CD14-positive monocyte (primary cell): ENCODE measurements at regions not wholly inside any gene's neighbourhood (a gene's known extent, or its start where the extent isn't known, plus 50 kb on each side); places are given as distances from the start of the nearest gene placed in this dataset.

Experiments
- DNase-seq, 3 donors: peaks; one replicate each; pipeline ENCODE4 v3.0.0-alpha.2; 2011 to 2022
- H2AFZ ChIP-seq: 2 replicates; pipeline ENCODE4 v1.6.0; 2012; ENCODE audit warnings: mild to moderate bottlenecking, low read depth, low read length, inconsistent platforms; ENCODE audit not compliant: insufficient read depth, poor library complexity, severe bottlenecking
- H3K27ac ChIP-seq, 2 donors: 1 replicate in 1 of 2; 2 replicates in 1 of 2; pipeline ENCODE4 v1.5.1; 2012 to 2013; ENCODE audit warnings: low read length in 2 of 2, control low read depth in 1 of 2, inconsistent platforms in 1 of 2, low read depth in 1 of 2, mild to moderate bottlenecking in 1 of 2
- H3K27me3 ChIP-seq, 2 donors: one replicate each; pipeline versions ENCODE4 v1.6.0 to v1.6.1; 2011 to 2013; ENCODE audit warnings: low read length in 2 of 2; ENCODE audit not compliant: control insufficient read depth in 2 of 2, insufficient read depth in 2 of 2
- H3K36me3 ChIP-seq, 2 donors: replicated peaks in 1 of 2; 1 replicate in 1 of 2; 2 replicates in 1 of 2; pipeline versions ENCODE4 v1.5.1 to v1.6.1; 2012 to 2013; ENCODE audit warnings: low read length in 2 of 2, control low read depth in 1 of 2, inconsistent platforms in 1 of 2, mild to moderate bottlenecking in 1 of 2; ENCODE audit not compliant: insufficient read depth in 2 of 2, control insufficient read depth in 1 of 2
- H3K4me1 ChIP-seq, 2 donors: 1 replicate in 1 of 2; 2 replicates in 1 of 2; pipeline versions ENCODE4 v1.5.1 to v1.6.1; 2012 to 2013; ENCODE audit warnings: low read length in 2 of 2, control low read depth in 1 of 2, inconsistent platforms in 1 of 2, mild to moderate bottlenecking in 1 of 2, moderate library complexity in 1 of 2; ENCODE audit not compliant: insufficient read depth in 2 of 2, control insufficient read depth in 1 of 2
- H3K4me2 ChIP-seq: replicated peaks from 2 replicates; pipeline ENCODE3; 2012; ENCODE audit warnings: low read length, moderate library complexity, mild to moderate bottlenecking; ENCODE audit not compliant: poor library complexity, severe bottlenecking; ENCODE audit errors: extremely low read depth
- H3K4me3 ChIP-seq, 3 experiments: fragments of 200-600 bp in 1 of 3; sonication (generic) in 1 of 3; replicated peaks in 1 of 3; 1 replicate in 2 of 3; 2 replicates in 1 of 3; pipeline ENCODE4 v1.5.1; 2011 to 2013; ENCODE audit warnings: low read length in 3 of 3, mild to moderate bottlenecking in 3 of 3, control low read depth in 2 of 3, low read depth in 2 of 3, inconsistent platforms in 1 of 3, moderate library complexity in 1 of 3
- H3K79me2 ChIP-seq: 2 replicates; pipeline ENCODE4 v1.6.0; 2012; ENCODE audit warnings: mild to moderate bottlenecking, control low read depth, inconsistent platforms, low read length, moderate library complexity; ENCODE audit not compliant: insufficient read depth
- H3K9ac ChIP-seq: 2 replicates; pipeline ENCODE4 v1.6.0; 2017; ENCODE audit warnings: low read length, mild to moderate bottlenecking; ENCODE audit not compliant: insufficient read depth, poor library complexity, severe bottlenecking
- H3K9me3 ChIP-seq, 2 donors: replicated peaks in 1 of 2; 1 replicate in 1 of 2; 2 replicates in 1 of 2; pipeline versions ENCODE4 v1.5.1 to v1.6.1; 2012 to 2013; ENCODE audit warnings: low read length in 2 of 2, control low read depth in 1 of 2; ENCODE audit not compliant: control insufficient read depth in 1 of 2, insufficient read depth in 1 of 2
- H4K20me1 ChIP-seq: 2 replicates; pipeline ENCODE4 v1.6.0; 2012; ENCODE audit warnings: mild to moderate bottlenecking, low read length, control low read depth, moderate library complexity; ENCODE audit not compliant: insufficient read depth
- H3K27ac Mint-ChIP-seq, 7 donors: one replicate each; pipeline ENCODE4 v1.8.0; 2020; ENCODE audit warnings: mild to moderate bottlenecking in 7 of 7, mixed read lengths in 7 of 7, moderate library complexity in 6 of 7, inconsistent platforms in 2 of 7
- H3K27me3 Mint-ChIP-seq, 3 donors: one replicate each; pipeline ENCODE4 v1.8.0; 2021 to 2022; ENCODE audit warnings: low read depth in 3 of 3, mild to moderate bottlenecking in 3 of 3, mixed read lengths in 3 of 3, moderate library complexity in 3 of 3, inconsistent platforms in 1 of 3
- H3K36me3 Mint-ChIP-seq, 2 donors: one replicate each; pipeline ENCODE4 v1.8.0; 2020; ENCODE audit warnings: mixed read lengths in 2 of 2, inconsistent platforms in 1 of 2, mild to moderate bottlenecking in 1 of 2
- H3K4me1 Mint-ChIP-seq: one replicate; pipeline ENCODE4 v1.8.0; 2020; ENCODE audit warnings: mild to moderate bottlenecking, mixed read lengths
- H3K4me3 Mint-ChIP-seq, 2 donors: one replicate each; pipeline ENCODE4 v1.8.0; 2020; ENCODE audit warnings: mild to moderate bottlenecking in 2 of 2, mixed read lengths in 2 of 2, moderate library complexity in 1 of 2
- H3K9me3 Mint-ChIP-seq, 7 donors: one replicate each; pipeline ENCODE4 v1.8.0; 2020 to 2022; ENCODE audit warnings: mixed read lengths in 7 of 7, mild to moderate bottlenecking in 6 of 7, moderate library complexity in 6 of 7, inconsistent platforms in 2 of 7
- CTCF ChIP-seq: fragments of 200-600 bp; IDR thresholded peaks from one replicate; pipeline ENCODE4 v1.8.0; 2022; ENCODE audit warnings: antibody characterized with exemption, mild to moderate bottlenecking
- WGBS: methylation state at CpG from one replicate; pipeline ENCODE4 v1.1.5; 2013; ENCODE audit warnings: missing lambda C conversion rate; ENCODE audit not compliant: insufficient coverage; 5-methylcytosine and 5-hydroxymethylcytosine counted together
- intact Hi-C, 2 donors: fragments of 100-400 bp; cut with micrococcal nuclease; formaldehyde crosslinking; loops; one replicate each; pipeline versions ENCODE4 v1.15.0 to v1.15.1; 2023

GRCh38 chr1:8159470-8160024 lies 133.4 kb upstream of the ERRFI1 start:
- Histone ChIP-seq H3K4me3 (no peak overlapping the region), H3K27me3 (peaks cover 0 to 4% of the 10 kb centered on the region in 2 donors), H3K4me2 (no peak overlapping the region), H4K20me1 (no peaks in the 10 kb centered on the region), H3K9me3 (no peaks in the 10 kb centered on the region), H2AFZ (no peak overlapping the region), H3K9ac (no peak overlapping the region), H3K4me1 (peaks cover 7 to 8% of the 10 kb centered on the region in 2 donors), H3K27ac (no peak overlapping the region), H3K79me2 (no peaks in the 10 kb centered on the region), H3K36me3 (no peaks in the 10 kb centered on the region)
- Mint-ChIP-seq H3K9me3 (peaks cover 0 to 9% (median 0%) of the 10 kb centered on the region in 7 donors), H3K4me3 (no peak overlapping the region), H3K36me3 (no peaks in the 10 kb centered on the region), H3K4me1 (peaks cover 14% of the 10 kb centered on the region), H3K27ac (peak overlapping the region in 1 of 7 donors; percentile 2), H3K27me3 (peaks cover 3 to 25% (median 20%) of the 10 kb centered on the region in 3 donors)
- intact Hi-C loops, result no loop called here
- no peak for TF ChIP-seq CTCF
- no peak for DNase-seq
- 86% methylated on average over 4 of the region's 8 CpGs for WGBS

DNA sequence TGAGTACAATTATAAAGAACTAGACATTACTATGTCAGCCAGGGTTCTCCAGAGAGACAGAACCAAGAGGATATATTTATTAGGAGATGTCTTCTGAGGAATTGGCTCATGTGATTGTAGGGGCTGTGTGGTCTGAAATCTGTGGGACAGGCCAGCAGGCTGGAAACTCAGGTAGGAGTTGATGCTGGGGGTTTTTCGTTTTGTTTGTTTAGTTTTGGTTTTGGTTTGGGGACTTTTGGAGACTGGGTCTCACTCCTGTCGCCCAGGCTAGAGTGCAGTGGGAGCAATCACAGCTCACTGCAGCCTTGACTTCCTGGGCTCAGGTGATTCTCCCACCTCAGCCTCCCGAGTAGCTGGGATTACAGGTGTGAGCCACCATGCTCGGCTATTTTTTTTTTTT lies 132.9 kb upstream of the ERRFI1 start:
- Mint-ChIP-seq H3K9me3 (peaks cover 0 to 12% (median 0%) of the 10 kb centered on the region in 7 donors), H3K27me3 (peaks cover 3 to 29% (median 26%) of the 10 kb centered on the region in 3 donors), H3K4me1 (peaks cover 14% of the 10 kb centered on the region), H3K36me3 (no peaks in the 10 kb centered on the region), H3K4me3 (no peak overlapping the region), H3K27ac (peak overlapping the region in 2 of 7 donors; percentile 2 to 10)
- Histone ChIP-seq H3K27me3 (peaks cover 0 to 8% of the 10 kb centered on the region in 2 donors), H4K20me1 (no peaks in the 10 kb centered on the region), H3K4me3 (no peak overlapping the region), H3K36me3 (no peaks in the 10 kb centered on the region), H3K9ac (no peak overlapping the region), H3K79me2 (no peaks in the 10 kb centered on the region), H2AFZ (no peak overlapping the region), H3K4me1 (peaks cover 7 to 8% of the 10 kb centered on the region in 2 donors), H3K4me2 (no peak overlapping the region), H3K27ac (no peak overlapping the region), H3K9me3 (no peaks in the 10 kb centered on the region)
- intact Hi-C loops, result no loop called here
- no peak for DNase-seq
- 80% methylated on average over 1 of the region's 4 CpGs for WGBS
- TF ChIP-seq CTCF, result no peak
